GM12874 (cell line): ENCODE measurements at regions not wholly inside any gene's neighbourhood (a gene's known extent, or its start where the extent isn't known, plus 50 kb on each side); places are given as distances from the start of the nearest gene placed in this dataset.

Experiments
- TF ChIP-seq, protein P1 (sequence below): IDR thresholded peaks from 2 replicates; pipeline ENCODE4 v1.5.1; 2011; ENCODE audit warnings: low read depth, mild to moderate bottlenecking, control low read depth, low read length, moderate library complexity; ENCODE audit not compliant: insufficient read depth

DNA sequence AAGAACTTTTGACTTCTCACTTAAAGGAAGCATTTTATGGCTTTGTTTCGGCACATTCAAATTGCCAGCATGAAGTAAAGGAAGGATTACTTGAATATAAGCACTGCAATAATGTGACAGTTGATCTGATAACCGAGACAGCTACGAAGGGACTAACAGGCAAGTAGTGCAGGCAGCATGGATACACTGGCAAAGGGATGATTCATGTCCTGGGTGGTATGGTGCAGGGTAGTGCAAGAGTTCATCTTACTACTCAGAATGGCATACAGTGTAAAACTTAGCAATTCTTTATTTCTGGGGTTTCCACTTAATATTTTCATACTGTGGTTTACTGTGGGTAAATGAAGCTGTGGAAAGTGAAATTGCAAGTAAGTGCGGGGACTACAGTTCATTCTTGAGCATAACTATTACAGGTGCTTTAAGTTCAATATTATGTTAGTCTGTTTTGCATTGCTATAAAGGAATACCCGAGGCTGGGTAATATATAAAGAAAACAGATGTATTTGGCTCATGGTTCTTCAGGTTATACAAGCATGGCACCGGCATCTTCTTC is 611.8 kb downstream of the SPOCK3 start:
- TF ChIP-seq, protein P1, sequence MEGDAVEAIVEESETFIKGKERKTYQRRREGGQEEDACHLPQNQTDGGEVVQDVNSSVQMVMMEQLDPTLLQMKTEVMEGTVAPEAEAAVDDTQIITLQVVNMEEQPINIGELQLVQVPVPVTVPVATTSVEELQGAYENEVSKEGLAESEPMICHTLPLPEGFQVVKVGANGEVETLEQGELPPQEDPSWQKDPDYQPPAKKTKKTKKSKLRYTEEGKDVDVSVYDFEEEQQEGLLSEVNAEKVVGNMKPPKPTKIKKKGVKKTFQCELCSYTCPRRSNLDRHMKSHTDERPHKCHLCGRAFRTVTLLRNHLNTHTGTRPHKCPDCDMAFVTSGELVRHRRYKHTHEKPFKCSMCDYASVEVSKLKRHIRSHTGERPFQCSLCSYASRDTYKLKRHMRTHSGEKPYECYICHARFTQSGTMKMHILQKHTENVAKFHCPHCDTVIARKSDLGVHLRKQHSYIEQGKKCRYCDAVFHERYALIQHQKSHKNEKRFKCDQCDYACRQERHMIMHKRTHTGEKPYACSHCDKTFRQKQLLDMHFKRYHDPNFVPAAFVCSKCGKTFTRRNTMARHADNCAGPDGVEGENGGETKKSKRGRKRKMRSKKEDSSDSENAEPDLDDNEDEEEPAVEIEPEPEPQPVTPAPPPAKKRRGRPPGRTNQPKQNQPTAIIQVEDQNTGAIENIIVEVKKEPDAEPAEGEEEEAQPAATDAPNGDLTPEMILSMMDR = no peak

DNA sequence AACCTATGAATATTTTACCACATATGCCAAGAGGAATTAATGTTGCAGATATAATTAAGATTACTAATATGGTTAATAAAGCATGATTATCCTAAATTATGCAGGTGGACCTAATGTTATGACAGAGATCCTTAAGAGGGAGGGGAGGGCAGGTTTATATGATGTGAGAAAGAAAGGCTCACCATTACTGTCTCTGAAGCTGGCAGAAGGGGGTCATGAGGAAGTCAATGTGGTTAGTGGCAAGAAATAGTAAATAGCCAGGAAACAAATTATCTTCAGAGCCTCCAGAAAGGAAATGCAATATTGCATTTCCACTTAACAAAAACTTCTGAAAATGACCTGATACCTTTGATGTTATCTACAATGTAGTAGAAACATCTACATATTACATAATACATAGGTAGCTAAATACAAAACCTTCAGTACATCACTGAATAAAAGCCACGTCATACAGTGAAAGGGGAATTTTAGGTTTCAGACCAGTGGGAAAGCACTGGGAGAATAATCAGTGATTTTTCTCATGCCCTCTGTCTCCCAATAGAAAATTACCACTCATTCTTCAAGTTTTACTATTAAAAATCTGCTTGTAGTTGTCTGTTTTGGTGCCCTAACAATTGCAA is 609.2 kb downstream of the SPOCK3 start:
- TF ChIP-seq, protein P1 = no peak

DNA sequence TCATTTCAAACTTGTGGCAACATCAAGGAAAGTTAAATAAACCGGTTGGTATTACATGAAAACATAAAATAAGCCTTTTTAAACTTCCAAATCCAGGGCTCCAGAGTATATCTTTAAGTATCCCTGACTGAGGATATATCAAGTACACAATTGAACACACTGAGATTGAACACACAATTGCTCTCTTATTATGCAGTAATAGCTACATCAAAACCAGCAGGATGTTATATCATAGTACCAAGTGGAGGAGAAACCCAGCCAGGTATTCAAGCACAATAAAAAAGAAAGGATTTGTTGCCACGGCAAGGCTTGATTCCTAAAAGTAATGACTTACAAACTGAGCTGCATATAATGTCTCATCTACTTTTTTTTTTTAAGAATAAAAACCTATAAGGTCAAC is 605.8 kb downstream of the SPOCK3 start:
- TF ChIP-seq, protein P1 = no peak

DNA sequence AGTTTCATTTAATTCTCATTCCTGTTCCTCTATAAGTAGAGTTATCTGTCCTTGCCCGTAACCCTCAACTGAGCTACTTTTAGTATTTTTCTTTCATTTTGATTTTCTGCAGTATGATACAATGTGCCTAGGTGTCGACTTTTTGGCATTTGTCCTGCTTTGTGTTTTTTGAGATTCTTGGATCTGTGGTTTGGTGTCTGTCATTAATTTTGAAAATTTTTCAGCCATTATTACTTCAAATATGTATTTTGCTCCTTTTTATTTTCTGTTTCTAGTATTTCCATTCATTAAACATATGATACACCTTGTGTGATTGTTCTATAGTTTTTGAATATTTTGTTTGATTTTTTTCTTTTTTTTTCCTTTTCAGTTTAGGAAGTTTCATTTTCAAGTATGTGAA is 598.9 kb downstream of the SPOCK3 start:
- TF ChIP-seq, protein P1 = no peak

DNA sequence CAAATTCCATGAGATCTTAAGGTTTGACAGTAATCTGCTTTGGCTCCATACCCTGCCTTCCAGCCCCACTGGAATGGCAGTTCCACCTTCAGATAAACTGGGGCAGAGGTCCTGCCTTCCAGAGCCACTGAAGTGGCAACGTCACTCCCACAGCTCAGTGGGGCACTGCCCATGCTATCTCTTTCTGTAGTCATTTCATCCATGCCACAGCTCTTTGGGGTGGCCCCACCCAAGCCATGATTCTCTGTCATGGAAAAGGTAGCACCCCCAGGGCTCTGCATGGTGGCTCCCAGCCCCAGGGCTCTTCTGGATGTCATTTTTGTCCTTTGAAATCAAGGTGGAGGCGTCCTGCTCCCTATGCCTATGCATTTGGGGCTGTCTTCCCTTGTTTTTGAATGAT is 596.5 kb downstream of the SPOCK3 start:
- TF ChIP-seq, protein P1 = no peak

DNA sequence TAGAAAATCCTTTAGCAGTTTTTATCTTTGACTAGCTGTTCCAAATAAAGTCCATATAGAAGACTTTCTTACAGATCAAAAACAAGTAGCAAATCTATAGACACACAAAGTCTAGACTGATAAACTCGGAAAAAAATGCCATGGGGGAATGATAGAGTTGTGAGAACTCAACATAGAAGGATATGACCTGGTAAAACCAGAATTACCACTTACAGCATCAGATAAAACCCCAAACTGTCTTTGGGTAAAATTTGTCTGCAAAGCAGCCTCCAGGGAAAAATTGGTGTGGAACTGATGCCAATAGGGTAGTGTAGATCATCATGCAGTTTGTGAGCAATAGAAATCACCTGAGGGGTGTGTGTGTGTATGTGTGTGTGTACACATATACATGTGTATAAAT is 579.1 kb downstream of the SPOCK3 start:
- TF ChIP-seq, protein P1 = no peak

DNA sequence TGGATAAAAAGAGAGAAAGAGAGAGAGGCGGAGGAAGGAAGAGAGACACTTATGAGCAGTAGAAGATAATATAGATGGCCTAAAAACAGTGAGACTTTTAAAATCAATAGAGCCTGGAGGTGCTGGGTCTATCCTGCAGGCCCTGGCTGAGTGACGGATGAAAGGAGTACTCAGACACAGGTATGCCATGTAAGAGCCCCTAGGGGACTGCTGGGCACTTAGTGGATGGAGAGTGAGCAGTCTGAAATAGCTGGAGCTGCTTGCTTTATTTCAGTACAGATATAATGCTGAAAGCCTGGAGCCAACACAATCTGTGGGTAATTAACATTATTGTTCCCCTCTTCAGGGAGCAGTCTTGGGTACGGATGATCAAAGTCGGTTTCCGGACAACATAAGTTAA is 578.6 kb downstream of the SPOCK3 start:
- TF ChIP-seq, protein P1 = no peak

DNA sequence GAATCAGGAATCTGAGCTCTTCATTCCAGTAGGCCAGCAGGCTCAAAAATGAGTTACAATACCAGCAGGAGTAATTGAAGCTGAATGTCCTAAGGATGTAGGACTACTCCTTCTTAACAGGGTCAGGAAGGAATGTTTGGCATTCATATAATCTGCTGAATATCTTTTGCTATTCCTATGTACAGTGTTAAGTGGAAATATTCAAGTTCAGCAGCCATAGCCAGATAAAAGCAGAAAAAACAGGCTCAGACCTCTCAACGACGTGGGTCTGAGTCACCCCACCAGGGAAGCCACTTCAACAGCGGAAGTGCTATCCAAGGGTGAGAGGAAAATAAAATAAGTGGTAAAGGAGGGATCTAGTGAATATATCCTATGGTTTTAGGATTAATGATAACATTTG is 577.0 kb downstream of the SPOCK3 start:
- TF ChIP-seq, protein P1 = no peak
